Gastrocnemius medialis (tissue), 4 donors: ENCODE measurements at regions not wholly inside any gene's neighbourhood (a gene's known extent, or its start where the extent isn't known, plus 50 kb on each side); places are given as distances from the start of the nearest gene placed in this dataset.

Experiments
- ATAC-seq, 2 donors: fragments of 150-250 bp; one replicate each; pipeline ENCODE4 v1.9.1; 2016
- DNase-seq, 2 donors: peaks; one replicate each; pipeline ENCODE4 v3.0.0-alpha.2; 2019
- H3K27ac ChIP-seq, 4 donors: fragments of 200-600 bp; sonication (generic); 1 replicate in 1 of 4; 2 replicates in 3 of 4; pipeline ENCODE4 v1.5.1; 2016 to 2018; ENCODE audit warnings: mild to moderate bottlenecking in 2 of 4, moderate library complexity in 1 of 4
- H3K27me3 ChIP-seq, 3 donors: fragments of 200-600 bp; sonication (generic) in 2 of 3; 1 replicate in 1 of 3; 2 replicates in 2 of 3; pipeline versions ENCODE4 v1.5.1 to v1.6.0; 2016 to 2019; ENCODE audit warnings: mild to moderate bottlenecking in 1 of 3, moderate library complexity in 1 of 3
- H3K36me3 ChIP-seq, 2 donors: fragments of 200-600 bp; sonication (generic) in 1 of 2; one replicate each; pipeline ENCODE4 v1.5.1; 2017 to 2018
- H3K4me1 ChIP-seq, 2 donors: fragments of 200-600 bp; sonication (generic) in 1 of 2; one replicate each; pipeline ENCODE4 v1.5.1; 2016 to 2017; ENCODE audit warnings: mild to moderate bottlenecking in 2 of 2
- H3K4me3 ChIP-seq, 4 donors: fragments of 200-600 bp; sonication (generic) in 3 of 4; 1 replicate in 1 of 4; 2 replicates in 3 of 4; pipeline ENCODE4 v1.5.1; 2016 to 2019; ENCODE audit warnings: mild to moderate bottlenecking in 2 of 4
- H3K9me3 ChIP-seq, 3 donors: fragments of 200-600 bp; sonication (generic) in 2 of 3; 1 replicate in 1 of 3; 2 replicates in 2 of 3; pipeline ENCODE4 v1.5.1; 2016 to 2019
- CTCF ChIP-seq, 5 experiments: fragments of 450-650 bp in 3 of 5; fragments of 200-600 bp in 2 of 5; sonication (generic) in 2 of 5; IDR thresholded peaks in 4 of 5; conservative IDR thresholded peaks in 1 of 5; 1 replicate in 4 of 5; 2 replicates in 1 of 5; pipeline ENCODE4 v1.5.1; 2016 to 2019; ENCODE audit warnings: antibody characterized with exemption in 5 of 5, mild to moderate bottlenecking in 3 of 5, moderate library complexity in 3 of 5
- POLR2A ChIP-seq, 2 donors: fragments of 450-650 bp; IDR thresholded peaks; one replicate each; pipeline ENCODE4 v1.6.1; 2017; ENCODE audit warnings: antibody characterized with exemption in 2 of 2, mild to moderate bottlenecking in 2 of 2, moderate library complexity in 2 of 2
- in situ Hi-C, 4 donors: fragments of 200-750 bp; cut with MboI; loops; one replicate each; pipeline versions ENCODE4 v1.15.0 to v1.8.0; 2017; ENCODE audit warnings: low sequenced_read_pairs in 4 of 4
- intact Hi-C: fragments of 100-400 bp; cut with DNase I; formaldehyde crosslinking; loops from one replicate; pipeline ENCODE4 v1.15.1; 2023; ENCODE audit warnings: low total_unique reads

- TF ChIP-seq POLR2A (IDR thresholded peaks at IDR 0.05): no peak
- TF ChIP-seq CTCF (IDR thresholded peaks at IDR 0.05 in 4 of 5, conservative IDR thresholded peaks at IDR 0.05 in 1 of 5): no peak
- no peaks in the 10 kb centered on the region for H3K27me3 ChIP-seq
- ATAC-seq (no peak), DNase-seq (no peak)
- H3K4me3 ChIP-seq: no peak overlapping the region
- intact Hi-C loops: no loop called here
- H3K4me1 ChIP-seq: no peaks in the 10 kb centered on the region
- in situ Hi-C loops: no loop called here
- H3K27ac ChIP-seq: no peak overlapping the region
- no peaks in the 10 kb centered on the region for H3K9me3 ChIP-seq
- no peaks in the 10 kb centered on the region for H3K36me3 ChIP-seq
These were observed 951.2 kb upstream of the MIR17HG start for GRCh38 chr13:90396266-90396665.

GRCh38 chr13:90397503-90397902 lies 950.0 kb upstream of the MIR17HG start:
- Histone ChIP-seq H3K36me3 (no peaks in the 10 kb centered on the region), H3K9me3 (no peaks in the 10 kb centered on the region), H3K4me3 (no peak overlapping the region), H3K4me1 (no peaks in the 10 kb centered on the region), H3K27me3 (no peaks in the 10 kb centered on the region), H3K27ac (no peak overlapping the region)
- DNase-seq: no peak
- no peak for TF ChIP-seq CTCF (IDR thresholded peaks at IDR 0.05 in 4 of 5, conservative IDR thresholded peaks at IDR 0.05 in 1 of 5)
- TF ChIP-seq POLR2A (IDR thresholded peaks at IDR 0.05): no peak
- intact Hi-C loops (no loop called here), in situ Hi-C loops (no loop called here)
- ATAC-seq: no peak

GRCh38 chr13:90400372-90400771 lies 947.1 kb upstream of the MIR17HG start:
- H3K27ac ChIP-seq: no peak overlapping the region
- no peak overlapping the region for H3K4me3 ChIP-seq
- H3K4me1 ChIP-seq: no peaks in the 10 kb centered on the region
- in situ Hi-C loops: no loop called here
- H3K36me3 ChIP-seq: no peaks in the 10 kb centered on the region
- ATAC-seq (no peak), DNase-seq (no peak)
- H3K27me3 ChIP-seq: no peaks in the 10 kb centered on the region
- TF ChIP-seq CTCF (IDR thresholded peaks at IDR 0.05 in 4 of 5, conservative IDR thresholded peaks at IDR 0.05 in 1 of 5): no peak
- TF ChIP-seq POLR2A (IDR thresholded peaks at IDR 0.05): no peak
- intact Hi-C loops: no loop called here
- no peaks in the 10 kb centered on the region for H3K9me3 ChIP-seq

GRCh38 chr13:90401150-90401549 lies 946.3 kb upstream of the MIR17HG start:
- DNase-seq (no peak), ATAC-seq (no peak)
- in situ Hi-C loops (no loop called here), intact Hi-C loops (no loop called here)
- no peak overlapping the region for H3K4me3 ChIP-seq
- no peak overlapping the region for H3K27ac ChIP-seq
- H3K9me3 ChIP-seq: no peaks in the 10 kb centered on the region
- H3K27me3 ChIP-seq: no peaks in the 10 kb centered on the region
- TF ChIP-seq CTCF (IDR thresholded peaks at IDR 0.05 in 4 of 5, conservative IDR thresholded peaks at IDR 0.05 in 1 of 5) (no peak), POLR2A (IDR thresholded peaks at IDR 0.05) (no peak)
- H3K36me3 ChIP-seq: no peaks in the 10 kb centered on the region
- H3K4me1 ChIP-seq: no peaks in the 10 kb centered on the region

- in situ Hi-C loops: no loop called here
These were observed 945.4 kb upstream of the MIR17HG start for GRCh38 chr13:90402102-90402501.

More at GRCh38 chr13:90402102-90402501, 945.4 kb upstream of the MIR17HG start:
- TF ChIP-seq POLR2A (IDR thresholded peaks at IDR 0.05) (no peak), CTCF (IDR thresholded peaks at IDR 0.05 in 4 of 5, conservative IDR thresholded peaks at IDR 0.05 in 1 of 5) (no peak)
- Histone ChIP-seq H3K4me1 (no peaks in the 10 kb centered on the region), H3K4me3 (no peak overlapping the region), H3K9me3 (no peaks in the 10 kb centered on the region), H3K36me3 (no peaks in the 10 kb centered on the region), H3K27me3 (no peaks in the 10 kb centered on the region), H3K27ac (no peak overlapping the region)
- ATAC-seq (no peak), DNase-seq (no peak)
- intact Hi-C loops: no loop called here
